GM23338 (cell line): ENCODE measurements at regions not wholly inside any gene's neighbourhood (a gene's known extent, or its start where the extent isn't known, plus 50 kb on each side); places are given as distances from the start of the nearest gene placed in this dataset.

Experiments
- CREB1 ChIP-seq: fragments of 250-450 bp; sonication (Bioruptor Pico); IDR thresholded peaks from 2 replicates; pipeline ENCODE4 v1.5.0; 2020; ENCODE audit warnings: low read depth, mild to moderate bottlenecking, moderate library complexity
- EZH2 ChIP-seq: fragments of 200-600 bp; sonication (generic); IDR thresholded peaks from one replicate; pipeline ENCODE4 v1.8.0; 2017; ENCODE audit warnings: antibody characterized with exemption, mild to moderate bottlenecking, low read depth; ENCODE audit not compliant: unreplicated experiment
- EZH2phosphoT487 ChIP-seq: fragments of 200-600 bp; sonication (generic); IDR thresholded peaks from one replicate; pipeline ENCODE4 v1.8.1; 2018; ENCODE audit warnings: antibody characterized with exemption; ENCODE audit not compliant: unreplicated experiment
- JUNB ChIP-seq: IDR thresholded peaks from one replicate; pipeline ENCODE4 v1.6.1; 2016; ENCODE audit warnings: antibody characterized with exemption; ENCODE audit not compliant: unreplicated experiment
- POLR2AphosphoS5 ChIP-seq: IDR thresholded peaks from 2 replicates; pipeline ENCODE4 v1.6.1; 2016; ENCODE audit warnings: antibody characterized with exemption, low read depth
- TF ChIP-seq, protein P1 (sequence below), 2 experiments: fragments of 200-600 bp in 1 of 2; sonication (generic) in 1 of 2; conservative IDR thresholded peaks; 2 replicates each; pipeline versions ENCODE4 v1.5.1 to v1.6.1; 2016 to 2017; ENCODE audit warnings: antibody characterized with exemption in 2 of 2, low read depth in 2 of 2, mild to moderate bottlenecking in 2 of 2, moderate library complexity in 1 of 2
- TF ChIP-seq, protein P2 (sequence below): IDR thresholded peaks from one replicate; pipeline ENCODE4 v1.6.1; 2018; ENCODE audit warnings: antibody characterized with exemption; ENCODE audit not compliant: unreplicated experiment
- TF ChIP-seq, protein P3 (sequence below): IDR thresholded peaks from 2 replicates; pipeline ENCODE4 v1.6.1; 2016; ENCODE audit warnings: antibody characterized with exemption

DNA sequence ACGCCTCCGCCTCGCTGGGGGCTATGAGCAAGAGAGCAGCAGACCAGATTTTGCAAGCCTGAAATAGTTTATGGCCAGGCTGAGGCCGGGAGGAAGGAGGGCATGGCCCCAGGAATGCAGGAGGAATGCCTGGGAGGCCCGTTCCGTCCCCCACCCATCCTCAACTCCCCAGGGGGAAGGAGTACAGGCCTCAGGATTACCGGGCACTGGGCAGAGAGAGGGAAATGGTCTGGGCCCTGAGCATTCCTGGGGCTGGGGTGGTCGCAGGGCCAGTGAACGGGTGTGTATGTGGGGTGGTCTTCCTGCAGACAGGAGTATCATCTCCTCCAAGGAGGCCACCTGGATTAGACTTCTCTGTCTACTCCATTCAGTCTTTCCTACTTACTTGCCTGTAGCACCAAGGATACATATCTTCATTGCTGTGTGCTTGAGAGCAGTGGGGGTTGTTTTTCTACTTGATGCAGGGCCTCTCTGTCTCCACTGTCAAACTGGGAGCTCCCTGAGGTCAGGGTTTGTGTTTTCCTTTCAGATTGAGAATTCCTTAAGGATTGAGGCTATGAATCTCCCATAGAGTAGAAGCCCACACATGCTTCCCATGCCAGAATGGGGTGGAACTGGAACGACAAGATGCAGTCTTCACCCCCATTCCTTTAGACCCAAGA is 81.3 kb downstream of the VEGFA start:
- TF ChIP-seq, protein P1, sequence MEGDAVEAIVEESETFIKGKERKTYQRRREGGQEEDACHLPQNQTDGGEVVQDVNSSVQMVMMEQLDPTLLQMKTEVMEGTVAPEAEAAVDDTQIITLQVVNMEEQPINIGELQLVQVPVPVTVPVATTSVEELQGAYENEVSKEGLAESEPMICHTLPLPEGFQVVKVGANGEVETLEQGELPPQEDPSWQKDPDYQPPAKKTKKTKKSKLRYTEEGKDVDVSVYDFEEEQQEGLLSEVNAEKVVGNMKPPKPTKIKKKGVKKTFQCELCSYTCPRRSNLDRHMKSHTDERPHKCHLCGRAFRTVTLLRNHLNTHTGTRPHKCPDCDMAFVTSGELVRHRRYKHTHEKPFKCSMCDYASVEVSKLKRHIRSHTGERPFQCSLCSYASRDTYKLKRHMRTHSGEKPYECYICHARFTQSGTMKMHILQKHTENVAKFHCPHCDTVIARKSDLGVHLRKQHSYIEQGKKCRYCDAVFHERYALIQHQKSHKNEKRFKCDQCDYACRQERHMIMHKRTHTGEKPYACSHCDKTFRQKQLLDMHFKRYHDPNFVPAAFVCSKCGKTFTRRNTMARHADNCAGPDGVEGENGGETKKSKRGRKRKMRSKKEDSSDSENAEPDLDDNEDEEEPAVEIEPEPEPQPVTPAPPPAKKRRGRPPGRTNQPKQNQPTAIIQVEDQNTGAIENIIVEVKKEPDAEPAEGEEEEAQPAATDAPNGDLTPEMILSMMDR (conservative IDR thresholded peaks at IDR 0.05; ENCODE audit: low read depth in 2 of 2) = no peak
- TF ChIP-seq POLR2AphosphoS5 = no peak
- TF ChIP-seq EZH2 = no peak
- TF ChIP-seq, protein P2, sequence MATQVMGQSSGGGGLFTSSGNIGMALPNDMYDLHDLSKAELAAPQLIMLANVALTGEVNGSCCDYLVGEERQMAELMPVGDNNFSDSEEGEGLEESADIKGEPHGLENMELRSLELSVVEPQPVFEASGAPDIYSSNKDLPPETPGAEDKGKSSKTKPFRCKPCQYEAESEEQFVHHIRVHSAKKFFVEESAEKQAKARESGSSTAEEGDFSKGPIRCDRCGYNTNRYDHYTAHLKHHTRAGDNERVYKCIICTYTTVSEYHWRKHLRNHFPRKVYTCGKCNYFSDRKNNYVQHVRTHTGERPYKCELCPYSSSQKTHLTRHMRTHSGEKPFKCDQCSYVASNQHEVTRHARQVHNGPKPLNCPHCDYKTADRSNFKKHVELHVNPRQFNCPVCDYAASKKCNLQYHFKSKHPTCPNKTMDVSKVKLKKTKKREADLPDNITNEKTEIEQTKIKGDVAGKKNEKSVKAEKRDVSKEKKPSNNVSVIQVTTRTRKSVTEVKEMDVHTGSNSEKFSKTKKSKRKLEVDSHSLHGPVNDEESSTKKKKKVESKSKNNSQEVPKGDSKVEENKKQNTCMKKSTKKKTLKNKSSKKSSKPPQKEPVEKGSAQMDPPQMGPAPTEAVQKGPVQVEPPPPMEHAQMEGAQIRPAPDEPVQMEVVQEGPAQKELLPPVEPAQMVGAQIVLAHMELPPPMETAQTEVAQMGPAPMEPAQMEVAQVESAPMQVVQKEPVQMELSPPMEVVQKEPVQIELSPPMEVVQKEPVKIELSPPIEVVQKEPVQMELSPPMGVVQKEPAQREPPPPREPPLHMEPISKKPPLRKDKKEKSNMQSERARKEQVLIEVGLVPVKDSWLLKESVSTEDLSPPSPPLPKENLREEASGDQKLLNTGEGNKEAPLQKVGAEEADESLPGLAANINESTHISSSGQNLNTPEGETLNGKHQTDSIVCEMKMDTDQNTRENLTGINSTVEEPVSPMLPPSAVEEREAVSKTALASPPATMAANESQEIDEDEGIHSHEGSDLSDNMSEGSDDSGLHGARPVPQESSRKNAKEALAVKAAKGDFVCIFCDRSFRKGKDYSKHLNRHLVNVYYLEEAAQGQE = no peak
- no peak for TF ChIP-seq CREB1
- no peak for TF ChIP-seq EZH2phosphoT487
- TF ChIP-seq, protein P3, sequence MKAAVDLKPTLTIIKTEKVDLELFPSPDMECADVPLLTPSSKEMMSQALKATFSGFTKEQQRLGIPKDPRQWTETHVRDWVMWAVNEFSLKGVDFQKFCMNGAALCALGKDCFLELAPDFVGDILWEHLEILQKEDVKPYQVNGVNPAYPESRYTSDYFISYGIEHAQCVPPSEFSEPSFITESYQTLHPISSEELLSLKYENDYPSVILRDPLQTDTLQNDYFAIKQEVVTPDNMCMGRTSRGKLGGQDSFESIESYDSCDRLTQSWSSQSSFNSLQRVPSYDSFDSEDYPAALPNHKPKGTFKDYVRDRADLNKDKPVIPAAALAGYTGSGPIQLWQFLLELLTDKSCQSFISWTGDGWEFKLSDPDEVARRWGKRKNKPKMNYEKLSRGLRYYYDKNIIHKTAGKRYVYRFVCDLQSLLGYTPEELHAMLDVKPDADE = no peak
- TF ChIP-seq JUNB = no peak
